ENCODE measurements at regions not wholly inside any gene's neighbourhood (a gene's known extent, or its start where the extent isn't known, plus 50 kb on each side); places are given as distances from the start of the nearest gene placed in this dataset.

DNA sequence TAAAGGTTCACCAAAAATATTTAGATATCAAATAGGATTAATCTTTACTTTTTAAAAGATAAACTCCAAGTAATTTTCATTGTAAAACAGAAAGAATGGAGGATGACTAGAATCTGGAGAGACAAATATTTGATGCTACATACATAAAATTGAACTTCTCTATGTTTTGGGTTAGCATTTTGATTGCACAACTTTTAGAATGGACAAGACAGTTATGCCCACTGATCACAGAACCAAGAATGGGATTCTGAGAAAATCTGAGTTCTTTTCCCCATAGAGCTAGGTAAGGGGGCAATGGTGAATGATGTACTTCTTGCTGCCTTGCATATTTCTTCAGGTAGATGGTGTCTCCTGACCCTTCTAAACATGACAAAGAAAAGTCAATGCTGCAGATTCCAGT is 191.2 kb upstream of the ZEB2 start:
- no peaks in the 10 kb centered on the region for H3K4me1 ChIP-seq (replicated peaks in 1 of 2)
- TF ChIP-seq POLR2A (IDR thresholded peaks at IDR 0.05), result no peak
- TF ChIP-seq, protein P1, sequence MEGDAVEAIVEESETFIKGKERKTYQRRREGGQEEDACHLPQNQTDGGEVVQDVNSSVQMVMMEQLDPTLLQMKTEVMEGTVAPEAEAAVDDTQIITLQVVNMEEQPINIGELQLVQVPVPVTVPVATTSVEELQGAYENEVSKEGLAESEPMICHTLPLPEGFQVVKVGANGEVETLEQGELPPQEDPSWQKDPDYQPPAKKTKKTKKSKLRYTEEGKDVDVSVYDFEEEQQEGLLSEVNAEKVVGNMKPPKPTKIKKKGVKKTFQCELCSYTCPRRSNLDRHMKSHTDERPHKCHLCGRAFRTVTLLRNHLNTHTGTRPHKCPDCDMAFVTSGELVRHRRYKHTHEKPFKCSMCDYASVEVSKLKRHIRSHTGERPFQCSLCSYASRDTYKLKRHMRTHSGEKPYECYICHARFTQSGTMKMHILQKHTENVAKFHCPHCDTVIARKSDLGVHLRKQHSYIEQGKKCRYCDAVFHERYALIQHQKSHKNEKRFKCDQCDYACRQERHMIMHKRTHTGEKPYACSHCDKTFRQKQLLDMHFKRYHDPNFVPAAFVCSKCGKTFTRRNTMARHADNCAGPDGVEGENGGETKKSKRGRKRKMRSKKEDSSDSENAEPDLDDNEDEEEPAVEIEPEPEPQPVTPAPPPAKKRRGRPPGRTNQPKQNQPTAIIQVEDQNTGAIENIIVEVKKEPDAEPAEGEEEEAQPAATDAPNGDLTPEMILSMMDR (IDR thresholded peaks at IDR 0.05), result no peak
- no peaks in the 10 kb centered on the region for H3K27me3 ChIP-seq
- no peak for DNase-seq
- H3K27ac ChIP-seq, result no peak overlapping the region
- intact Hi-C loops (cut with DNase I), result no loop called here
- H3K9me3 ChIP-seq (replicated peaks in 1 of 3), result no peaks in the 10 kb centered on the region
- no peaks in the 10 kb centered on the region for H3K36me3 ChIP-seq (replicated peaks in 1 of 2)
- H3K4me3 ChIP-seq, result no peak overlapping the region

DNA sequence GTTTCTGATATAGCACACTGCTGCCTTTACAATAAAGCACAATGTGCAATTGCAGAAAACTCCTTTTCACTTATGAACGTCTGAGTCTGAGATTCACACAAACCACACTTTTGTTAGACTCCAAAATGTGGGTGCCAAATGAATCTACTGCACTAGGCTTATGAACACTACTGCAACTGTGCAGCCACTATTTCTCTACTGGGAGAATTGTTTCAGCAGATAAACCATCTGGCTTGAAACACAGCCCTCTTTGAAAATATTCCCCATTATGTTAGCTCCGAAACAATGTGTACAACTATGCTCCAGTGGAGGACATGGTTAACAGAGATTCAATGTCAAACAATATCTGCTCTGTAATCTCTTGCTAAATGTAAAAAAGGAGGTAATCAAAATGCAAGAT is 188.7 kb upstream of the ZEB2 start:
- no peak overlapping the region for H3K27ac ChIP-seq
- no peaks in the 10 kb centered on the region for H3K9me3 ChIP-seq (replicated peaks in 1 of 3)
- no peak for DNase-seq
- WGBS, 4 donors, result 80 to 92% (median 88%) methylated on average over 2 of the region's 2 CpGs
- H3K4me1 ChIP-seq (replicated peaks in 1 of 2), result peaks cover 0 to 8% of the 10 kb centered on the region in 2 donors
- intact Hi-C loops (cut with DNase I), result no loop called here
- H3K27me3 ChIP-seq, result no peaks in the 10 kb centered on the region
- H3K4me3 ChIP-seq, result no peak overlapping the region
- no peaks in the 10 kb centered on the region for H3K36me3 ChIP-seq (replicated peaks in 1 of 2)
- TF ChIP-seq POLR2A (IDR thresholded peaks at IDR 0.05), result no peak
- TF ChIP-seq, protein P1 (IDR thresholded peaks at IDR 0.05), result no peak

DNA sequence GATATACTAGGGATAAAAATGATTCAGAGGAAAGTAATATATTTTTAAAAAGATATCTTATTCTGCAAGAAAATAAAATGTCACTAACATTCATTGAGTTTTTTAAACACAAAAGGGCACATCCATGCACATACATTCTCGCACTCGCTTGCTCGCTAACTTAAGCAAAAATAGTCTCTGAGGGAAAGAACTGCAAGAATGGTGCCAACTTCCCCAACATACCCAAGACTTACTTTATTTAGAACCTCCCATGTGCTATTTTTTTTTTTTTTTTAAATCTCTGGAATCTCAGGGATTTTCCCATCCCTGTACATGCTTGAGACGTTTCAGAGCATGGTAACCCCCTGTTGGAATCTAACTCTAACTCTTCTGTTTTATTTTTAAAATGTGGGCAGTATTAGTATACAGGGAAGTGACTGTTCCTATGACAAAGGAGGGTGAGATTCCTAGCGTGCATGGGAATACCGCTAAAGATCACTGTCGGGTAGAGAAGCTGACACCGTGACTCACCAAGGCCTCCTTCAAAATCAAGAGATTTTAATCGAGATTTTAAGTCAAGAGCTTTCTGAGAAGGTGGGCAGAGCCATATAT is 187.9 kb upstream of the ZEB2 start:
- 84 to 88% (median 85%) methylated on average over 9 of the region's 9 CpGs for WGBS, 4 donors
- Histone ChIP-seq H3K4me3 (no peak overlapping the region), H3K36me3 (replicated peaks in 1 of 2) (no peaks in the 10 kb centered on the region), H3K27me3 (no peaks in the 10 kb centered on the region), H3K4me1 (replicated peaks in 1 of 2) (peaks cover 0 to 8% of the 10 kb centered on the region in 2 donors), H3K9me3 (replicated peaks in 1 of 3) (no peaks in the 10 kb centered on the region), H3K27ac (no peak overlapping the region)
- intact Hi-C loops (cut with DNase I), result no loop called here
- TF ChIP-seq, protein P1 (IDR thresholded peaks at IDR 0.05), result no peak
- no peak for TF ChIP-seq POLR2A (IDR thresholded peaks at IDR 0.05)
- DNase-seq, result no peak

- H3K4me3 ChIP-seq, result no peak overlapping the region
- H3K36me3 ChIP-seq (replicated peaks in 1 of 2), result no peaks in the 10 kb centered on the region
- no peak for DNase-seq
- no peaks in the 10 kb centered on the region for H3K27me3 ChIP-seq
- intact Hi-C loops (cut with DNase I), result no loop called here
- H3K9me3 ChIP-seq (replicated peaks in 1 of 3), result no peaks in the 10 kb centered on the region
- H3K4me1 ChIP-seq (replicated peaks in 1 of 2), result peaks cover 0 to 8% of the 10 kb centered on the region in 2 donors
- WGBS, 4 donors, result 95 to 97% (median 96%) methylated on average over 4 of the region's 4 CpGs
- no peak overlapping the region for H3K27ac ChIP-seq
- TF ChIP-seq, protein P1 (IDR thresholded peaks at IDR 0.05), result no peak
- TF ChIP-seq POLR2A (IDR thresholded peaks at IDR 0.05), result no peak
Observed at GRCh38 chr2:144706647-144707046, 186.7 kb upstream of the ZEB2 start.
